ENCODE measurements at regions not wholly inside any gene's neighbourhood (a gene's known extent, or its start where the extent isn't known, plus 50 kb on each side); places are given as distances from the start of the nearest gene placed in this dataset.

DNA sequence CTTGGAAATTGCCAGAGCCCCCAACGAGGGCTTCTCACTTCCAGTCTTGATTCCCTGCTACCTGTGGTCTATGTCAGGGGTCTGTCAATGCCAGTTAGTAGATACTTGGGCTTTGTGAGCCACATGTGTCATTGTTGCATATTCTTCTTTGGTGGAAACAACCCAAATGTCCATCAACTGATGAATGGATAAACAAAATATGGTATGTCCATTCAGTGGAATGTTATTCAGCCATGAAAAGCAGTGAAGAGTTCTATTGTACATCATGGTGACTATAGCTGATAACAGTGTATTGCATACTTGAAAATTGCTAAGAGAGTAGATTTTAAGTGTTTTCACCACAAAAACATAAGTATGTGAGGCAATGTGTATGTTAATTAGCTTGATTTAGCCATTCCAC, 288.1 kb downstream of the RPLP1 start:
- H3K27me3 ChIP-seq (ENCODE audit: control insufficient read depth in 2 of 2, insufficient read depth in 2 of 2, low read length in 2 of 2): peaks cover 2 to 3% of the 10 kb centered on the region in 2 donors
- H3K9ac ChIP-seq (ENCODE audit: low read depth in 1 of 2, low read length in 2 of 2): no peak overlapping the region
- no peak overlapping the region for H3K27ac ChIP-seq (ENCODE audit: low read depth in 2 of 2, low read length in 2 of 2)
- no peaks in the 10 kb centered on the region for H3K4me1 ChIP-seq (ENCODE audit: control insufficient read depth in 2 of 2, insufficient read depth in 2 of 2, low read length in 2 of 2)
- no peaks in the 10 kb centered on the region for H3K9me3 ChIP-seq (ENCODE audit: control insufficient read depth in 2 of 2, low read length in 2 of 2)
- no peaks in the 10 kb centered on the region for H3K36me3 ChIP-seq (ENCODE audit: control insufficient read depth in 2 of 2, insufficient read depth in 2 of 2, low read length in 2 of 2)
- H3K4me3 ChIP-seq (ENCODE audit: low read length in 2 of 2): no peak overlapping the region

DNA sequence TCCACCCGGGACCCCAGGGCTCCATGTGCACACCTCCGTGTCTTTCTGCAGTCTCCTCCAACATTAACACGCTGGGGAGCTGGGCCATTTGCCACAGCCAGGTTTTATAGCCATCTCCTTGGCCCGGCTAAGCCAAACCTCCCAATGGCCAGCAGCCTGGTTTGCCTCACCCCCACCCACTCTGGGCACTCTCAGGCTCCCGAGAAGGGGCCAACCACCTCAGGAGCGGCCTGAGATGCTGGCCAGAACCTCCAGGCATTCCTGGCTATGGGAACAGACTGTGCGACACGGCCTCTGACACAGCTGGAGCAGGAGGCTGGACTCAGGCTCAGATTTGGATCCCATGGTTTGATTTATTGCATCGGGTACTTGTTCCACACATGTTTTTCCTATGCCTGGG, 289.7 kb downstream of the RPLP1 start:
- Histone ChIP-seq H3K4me3 (ENCODE audit: low read length in 2 of 2) (no peak overlapping the region), H3K27me3 (ENCODE audit: control insufficient read depth in 2 of 2, insufficient read depth in 2 of 2, low read length in 2 of 2) (peaks cover 2 to 3% of the 10 kb centered on the region in 2 donors), H3K27ac (ENCODE audit: low read depth in 2 of 2, low read length in 2 of 2) (no peak overlapping the region)

DNA sequence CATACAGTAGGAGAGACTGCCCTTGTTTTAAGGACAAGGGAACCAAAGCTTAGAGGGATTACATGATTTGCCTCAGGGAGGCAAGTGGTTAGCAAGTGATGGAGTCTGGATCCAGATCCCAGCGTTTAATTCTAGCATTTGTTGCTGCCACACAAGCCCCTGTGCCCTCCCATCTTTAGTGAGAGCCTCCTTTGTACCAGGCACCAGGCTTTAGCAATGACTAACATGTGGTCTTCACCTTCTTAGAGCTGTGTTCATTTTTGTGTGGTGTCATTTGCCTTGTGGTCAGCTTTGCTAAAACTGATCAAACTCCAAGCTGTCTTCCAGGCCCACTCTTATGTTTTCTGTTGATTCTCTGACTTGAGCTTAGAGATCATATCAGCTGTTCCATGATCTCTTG, 290.5 kb downstream of the RPLP1 start:
- no peak overlapping the region for H3K9ac ChIP-seq (ENCODE audit: low read depth in 1 of 2, low read length in 2 of 2)
- no peaks in the 10 kb centered on the region for H3K36me3 ChIP-seq (ENCODE audit: control insufficient read depth in 2 of 2, insufficient read depth in 2 of 2, low read length in 2 of 2)
- H3K4me3 ChIP-seq (ENCODE audit: low read length in 2 of 2): no peak overlapping the region
- no peak overlapping the region for H3K27ac ChIP-seq (ENCODE audit: low read depth in 2 of 2, low read length in 2 of 2)
- peaks cover 2 to 3% of the 10 kb centered on the region in 2 donors for H3K27me3 ChIP-seq (ENCODE audit: control insufficient read depth in 2 of 2, insufficient read depth in 2 of 2, low read length in 2 of 2)
- H3K4me1 ChIP-seq (ENCODE audit: control insufficient read depth in 2 of 2, insufficient read depth in 2 of 2, low read length in 2 of 2): no peaks in the 10 kb centered on the region
- H3K9me3 ChIP-seq (ENCODE audit: control insufficient read depth in 2 of 2, low read length in 2 of 2): no peaks in the 10 kb centered on the region

More for the DNA sequence above, 289.7 kb downstream of the RPLP1 start:
- H3K4me1 ChIP-seq (ENCODE audit: control insufficient read depth in 2 of 2, insufficient read depth in 2 of 2, low read length in 2 of 2): no peaks in the 10 kb centered on the region
- H3K36me3 ChIP-seq (ENCODE audit: control insufficient read depth in 2 of 2, insufficient read depth in 2 of 2, low read length in 2 of 2): no peaks in the 10 kb centered on the region
- H3K9me3 ChIP-seq (ENCODE audit: control insufficient read depth in 2 of 2, low read length in 2 of 2): no peaks in the 10 kb centered on the region
- no peak overlapping the region for H3K9ac ChIP-seq (ENCODE audit: low read depth in 1 of 2, low read length in 2 of 2)

DNA sequence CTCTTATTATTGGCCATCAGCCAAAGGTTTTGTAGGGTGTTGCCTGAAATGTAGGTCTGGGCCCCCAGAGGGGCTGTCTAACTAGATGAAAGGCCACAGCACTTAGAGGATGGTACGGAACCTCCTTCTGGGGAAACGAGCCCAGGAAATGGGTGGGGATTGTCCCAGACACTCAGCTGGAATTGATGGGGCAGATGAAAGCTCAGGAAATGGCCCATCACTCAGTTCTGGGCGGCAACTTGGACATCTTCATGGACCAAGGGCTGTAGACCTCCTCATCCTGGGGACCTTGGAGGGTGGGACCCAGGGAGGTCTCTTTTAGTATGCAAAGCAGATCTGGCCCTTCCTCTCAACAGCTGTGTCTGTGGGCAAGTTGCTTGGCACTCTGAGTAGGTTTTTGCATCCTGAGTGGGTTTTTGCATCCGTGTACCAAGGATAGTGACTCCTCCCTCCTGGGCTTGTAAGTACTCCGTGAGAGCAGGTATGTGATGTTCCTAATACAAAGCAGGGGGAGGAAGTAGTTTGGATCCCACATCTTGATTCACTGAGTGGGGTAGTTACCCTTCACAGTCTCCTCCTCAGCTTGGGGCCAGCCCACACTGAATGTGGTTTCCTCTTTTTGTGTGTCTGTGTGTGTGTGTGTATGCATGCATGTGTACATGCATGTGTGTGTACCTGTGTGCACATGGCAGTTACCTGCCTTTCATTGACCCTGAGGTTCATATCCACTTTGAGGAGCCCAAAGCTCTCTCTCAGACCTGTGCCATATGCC, 292.0 kb downstream of the RPLP1 start:
- Histone ChIP-seq H3K4me3 (ENCODE audit: low read length in 2 of 2) (no peak overlapping the region), H3K36me3 (ENCODE audit: control insufficient read depth in 2 of 2, insufficient read depth in 2 of 2, low read length in 2 of 2) (no peaks in the 10 kb centered on the region), H3K9ac (ENCODE audit: low read depth in 1 of 2, low read length in 2 of 2) (no peak overlapping the region), H3K4me1 (ENCODE audit: control insufficient read depth in 2 of 2, insufficient read depth in 2 of 2, low read length in 2 of 2) (no peaks in the 10 kb centered on the region), H3K9me3 (ENCODE audit: control insufficient read depth in 2 of 2, low read length in 2 of 2) (no peaks in the 10 kb centered on the region), H3K27ac (ENCODE audit: low read depth in 2 of 2, low read length in 2 of 2) (no peak overlapping the region), H3K27me3 (ENCODE audit: control insufficient read depth in 2 of 2, insufficient read depth in 2 of 2, low read length in 2 of 2) (peaks cover 2 to 3% of the 10 kb centered on the region in 2 donors)

DNA sequence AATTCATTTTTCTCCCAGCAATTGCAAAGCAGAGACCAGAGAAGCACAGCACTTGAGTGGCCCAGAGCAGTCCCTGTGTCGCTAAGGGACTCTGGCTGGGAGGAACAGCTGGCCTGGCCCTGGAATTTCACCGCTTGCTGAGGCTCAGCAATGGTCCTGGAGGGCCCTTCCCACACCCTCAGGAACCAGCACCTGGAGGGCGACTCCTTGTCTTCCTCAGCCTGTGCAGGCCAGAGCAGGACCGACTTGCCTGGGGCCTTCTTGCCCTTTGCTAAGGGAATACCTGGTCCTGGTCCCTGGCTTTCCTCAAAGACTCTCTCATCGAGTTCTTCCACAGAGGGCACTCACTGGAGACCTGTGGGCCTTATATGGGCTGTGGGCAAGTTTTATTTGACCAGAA, 294.6 kb downstream of the RPLP1 start:
- no peak overlapping the region for H3K27ac ChIP-seq (ENCODE audit: low read depth in 2 of 2, low read length in 2 of 2)
- H3K36me3 ChIP-seq (ENCODE audit: control insufficient read depth in 2 of 2, insufficient read depth in 2 of 2, low read length in 2 of 2): no peaks in the 10 kb centered on the region
- no peaks in the 10 kb centered on the region for H3K4me1 ChIP-seq (ENCODE audit: control insufficient read depth in 2 of 2, insufficient read depth in 2 of 2, low read length in 2 of 2)
- no peak overlapping the region for H3K9ac ChIP-seq (ENCODE audit: low read depth in 1 of 2, low read length in 2 of 2)
- H3K27me3 ChIP-seq (ENCODE audit: control insufficient read depth in 2 of 2, insufficient read depth in 2 of 2, low read length in 2 of 2): peaks cover 2 to 3% of the 10 kb centered on the region in 2 donors
- H3K9me3 ChIP-seq (ENCODE audit: control insufficient read depth in 2 of 2, low read length in 2 of 2): no peaks in the 10 kb centered on the region
- no peak overlapping the region for H3K4me3 ChIP-seq (ENCODE audit: low read length in 2 of 2)

DNA sequence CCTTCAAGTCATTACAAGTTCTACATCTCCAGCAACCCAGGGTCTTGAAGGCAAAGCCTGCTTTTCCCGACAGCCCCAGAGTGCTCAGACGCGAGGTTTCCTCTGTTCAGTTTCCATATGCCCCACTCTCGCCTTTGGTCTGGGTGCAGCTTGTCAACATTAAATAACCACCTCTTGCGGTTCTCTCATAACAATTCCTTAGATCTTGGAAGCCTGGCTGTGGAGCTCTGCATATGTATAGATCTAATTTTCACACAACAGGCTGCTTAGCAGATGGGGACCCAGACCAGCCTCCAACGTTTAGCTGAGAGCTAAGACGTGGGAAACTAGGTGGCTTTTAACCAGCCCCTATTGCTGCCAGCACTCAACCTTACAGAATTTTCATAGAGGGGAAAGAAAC, 295.5 kb downstream of the RPLP1 start:
- no peaks in the 10 kb centered on the region for H3K9me3 ChIP-seq (ENCODE audit: control insufficient read depth in 2 of 2, low read length in 2 of 2)
- no peaks in the 10 kb centered on the region for H3K36me3 ChIP-seq (ENCODE audit: control insufficient read depth in 2 of 2, insufficient read depth in 2 of 2, low read length in 2 of 2)
- no peak overlapping the region for H3K4me3 ChIP-seq (ENCODE audit: low read length in 2 of 2)
- H3K27me3 ChIP-seq (ENCODE audit: control insufficient read depth in 2 of 2, insufficient read depth in 2 of 2, low read length in 2 of 2): peaks cover 0 to 2% of the 10 kb centered on the region in 2 donors
- no peaks in the 10 kb centered on the region for H3K4me1 ChIP-seq (ENCODE audit: control insufficient read depth in 2 of 2, insufficient read depth in 2 of 2, low read length in 2 of 2)
- H3K9ac ChIP-seq (ENCODE audit: low read depth in 1 of 2, low read length in 2 of 2): no peak overlapping the region
- no peak overlapping the region for H3K27ac ChIP-seq (ENCODE audit: low read depth in 2 of 2, low read length in 2 of 2)

DNA sequence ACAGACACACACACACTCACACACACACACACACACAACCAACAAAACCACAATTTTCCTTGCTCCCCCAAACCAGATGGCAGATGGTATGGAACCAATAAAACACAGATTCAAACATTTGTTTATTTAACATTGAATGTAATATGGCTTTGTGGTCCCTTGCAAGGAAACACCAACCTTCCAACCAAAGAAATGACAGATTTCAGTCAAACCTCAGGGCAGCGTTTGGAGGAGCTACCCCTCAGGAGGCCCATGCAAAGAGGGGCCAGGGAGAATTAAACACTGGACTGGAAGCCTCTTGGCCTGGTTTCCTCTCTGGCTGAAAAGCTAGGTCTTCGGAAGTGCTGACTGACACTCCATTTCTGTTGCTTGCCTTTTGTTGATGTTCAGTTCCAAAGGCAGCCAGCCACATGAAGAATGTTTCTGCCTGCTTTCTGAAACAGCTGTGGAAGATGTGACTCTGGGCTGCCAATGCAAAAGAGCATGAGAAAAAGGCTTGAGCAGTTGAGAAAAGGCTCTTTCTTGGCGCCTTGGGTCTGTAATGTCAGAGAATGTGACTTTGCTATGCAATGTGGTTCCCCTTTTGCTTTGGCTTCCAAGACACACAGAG, 296.1 kb downstream of the RPLP1 start:
- Histone ChIP-seq H3K9ac (ENCODE audit: low read depth in 1 of 2, low read length in 2 of 2) (no peak overlapping the region), H3K27me3 (ENCODE audit: control insufficient read depth in 2 of 2, insufficient read depth in 2 of 2, low read length in 2 of 2) (peaks cover 0 to 2% of the 10 kb centered on the region in 2 donors), H3K36me3 (ENCODE audit: control insufficient read depth in 2 of 2, insufficient read depth in 2 of 2, low read length in 2 of 2) (no peaks in the 10 kb centered on the region), H3K9me3 (ENCODE audit: control insufficient read depth in 2 of 2, low read length in 2 of 2) (no peaks in the 10 kb centered on the region), H3K27ac (ENCODE audit: low read depth in 2 of 2, low read length in 2 of 2) (no peak overlapping the region), H3K4me3 (ENCODE audit: low read length in 2 of 2) (no peak overlapping the region), H3K4me1 (ENCODE audit: control insufficient read depth in 2 of 2, insufficient read depth in 2 of 2, low read length in 2 of 2) (no peaks in the 10 kb centered on the region)

DNA sequence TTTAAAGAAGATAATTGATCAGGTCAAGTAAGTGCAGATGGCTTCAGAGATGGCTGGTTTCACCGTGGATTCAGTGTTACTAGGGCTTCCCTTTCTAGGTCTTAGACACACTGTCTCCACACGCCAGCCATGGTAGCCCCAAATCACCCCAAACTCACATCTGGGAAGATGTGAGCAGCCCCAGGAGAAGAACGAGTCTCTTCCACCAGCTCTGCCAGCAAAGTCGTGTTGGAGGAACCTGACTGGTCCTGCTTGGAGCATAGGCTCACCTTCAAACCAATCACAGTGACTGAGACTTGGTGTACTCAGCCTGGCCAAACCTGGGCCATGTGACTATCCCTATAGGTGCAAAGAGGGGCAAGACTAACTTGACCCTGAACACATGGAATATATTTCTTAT, 296.7 kb downstream of the RPLP1 start:
- H3K9ac ChIP-seq (ENCODE audit: low read depth in 1 of 2, low read length in 2 of 2): no peak overlapping the region

DNA sequence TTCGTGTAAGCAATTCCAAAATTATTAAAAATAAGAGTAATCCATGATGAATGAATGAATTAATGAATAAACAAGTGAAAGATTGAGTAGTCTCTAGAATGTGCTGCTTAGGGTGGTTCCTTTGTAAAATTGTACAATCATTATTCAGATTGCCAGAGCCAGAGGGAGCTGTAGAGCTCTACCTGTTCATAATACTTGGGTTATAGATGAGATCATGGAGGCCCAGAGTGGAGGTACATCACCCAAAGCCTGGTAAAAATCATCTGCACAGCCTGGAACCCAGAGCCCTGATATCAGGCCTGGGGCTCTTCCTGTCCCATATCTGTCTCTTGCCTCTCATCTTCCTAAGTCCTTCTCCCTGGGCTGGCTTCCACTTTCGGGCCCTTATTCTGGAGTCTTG, 297.2 kb downstream of the RPLP1 start:
- no peaks in the 10 kb centered on the region for H3K4me1 ChIP-seq (ENCODE audit: control insufficient read depth in 2 of 2, insufficient read depth in 2 of 2, low read length in 2 of 2)
- no peak overlapping the region for H3K9ac ChIP-seq (ENCODE audit: low read depth in 1 of 2, low read length in 2 of 2)
- H3K4me3 ChIP-seq (ENCODE audit: low read length in 2 of 2): no peak overlapping the region
- peaks cover 0 to 2% of the 10 kb centered on the region in 2 donors for H3K27me3 ChIP-seq (ENCODE audit: control insufficient read depth in 2 of 2, insufficient read depth in 2 of 2, low read length in 2 of 2)
- H3K36me3 ChIP-seq (ENCODE audit: control insufficient read depth in 2 of 2, insufficient read depth in 2 of 2, low read length in 2 of 2): no peaks in the 10 kb centered on the region
- no peak overlapping the region for H3K27ac ChIP-seq (ENCODE audit: low read depth in 2 of 2, low read length in 2 of 2)
- no peaks in the 10 kb centered on the region for H3K9me3 ChIP-seq (ENCODE audit: control insufficient read depth in 2 of 2, low read length in 2 of 2)

More for the DNA sequence above, 296.7 kb downstream of the RPLP1 start:
- Histone ChIP-seq H3K36me3 (ENCODE audit: control insufficient read depth in 2 of 2, insufficient read depth in 2 of 2, low read length in 2 of 2) (no peaks in the 10 kb centered on the region), H3K4me3 (ENCODE audit: low read length in 2 of 2) (no peak overlapping the region), H3K27me3 (ENCODE audit: control insufficient read depth in 2 of 2, insufficient read depth in 2 of 2, low read length in 2 of 2) (peaks cover 0 to 2% of the 10 kb centered on the region in 2 donors), H3K4me1 (ENCODE audit: control insufficient read depth in 2 of 2, insufficient read depth in 2 of 2, low read length in 2 of 2) (no peaks in the 10 kb centered on the region), H3K27ac (ENCODE audit: low read depth in 2 of 2, low read length in 2 of 2) (no peak overlapping the region), H3K9me3 (ENCODE audit: control insufficient read depth in 2 of 2, low read length in 2 of 2) (no peaks in the 10 kb centered on the region)

DNA sequence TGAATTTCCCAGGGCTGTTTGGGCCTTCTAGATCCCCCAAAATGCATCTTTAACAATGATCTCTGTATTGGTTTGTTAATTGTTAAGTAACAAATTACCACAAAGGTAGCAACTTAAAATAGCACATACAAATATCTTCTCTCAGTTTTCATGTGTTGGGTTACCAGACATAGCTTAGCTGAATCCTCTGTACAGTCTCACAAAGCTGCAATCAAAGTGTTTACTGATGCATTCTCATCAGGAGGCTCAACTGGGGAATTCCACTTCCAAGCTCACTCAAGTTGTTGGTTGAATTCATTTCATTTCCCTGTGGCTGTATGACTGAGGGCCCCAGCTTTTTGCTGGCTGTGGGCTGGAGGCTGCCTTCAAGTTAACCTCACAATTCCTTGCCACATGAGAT, 297.6 kb downstream of the RPLP1 start:
- no peaks in the 10 kb centered on the region for H3K27me3 ChIP-seq (ENCODE audit: control insufficient read depth in 2 of 2, insufficient read depth in 2 of 2, low read length in 2 of 2)
- no peak overlapping the region for H3K4me3 ChIP-seq (ENCODE audit: low read length in 2 of 2)
- H3K4me1 ChIP-seq (ENCODE audit: control insufficient read depth in 2 of 2, insufficient read depth in 2 of 2, low read length in 2 of 2): no peaks in the 10 kb centered on the region
- H3K9me3 ChIP-seq (ENCODE audit: control insufficient read depth in 2 of 2, low read length in 2 of 2): no peaks in the 10 kb centered on the region
- H3K27ac ChIP-seq (ENCODE audit: low read depth in 2 of 2, low read length in 2 of 2): no peak overlapping the region
- H3K9ac ChIP-seq (ENCODE audit: low read depth in 1 of 2, low read length in 2 of 2): no peak overlapping the region
- H3K36me3 ChIP-seq (ENCODE audit: control insufficient read depth in 2 of 2, insufficient read depth in 2 of 2, low read length in 2 of 2): no peaks in the 10 kb centered on the region

Measured in mucosa of rectum (tissue), 2 donors.